Upper lobe of left lung (tissue), 6 donors: ENCODE measurements at regions not wholly inside any gene's neighbourhood (a gene's known extent, or its start where the extent isn't known, plus 50 kb on each side); places are given as distances from the start of the nearest gene placed in this dataset.

ENCODE experiments used
- ATAC-seq, 2 donors: fragments of 200-7000 bp; cut with Tn5 transposase; one replicate each; pipeline ENCODE4 v1.9.1; 2022; ENCODE audit warnings: mild to moderate bottlenecking in 2 of 2, moderate library complexity in 2 of 2; ENCODE audit not compliant: low FRiP score in 2 of 2
- DNase-seq, 2 donors: peaks; one replicate each; pipeline ENCODE4 v3.0.0-alpha.2; 2019 to 2020
- H3K27ac ChIP-seq, 4 donors: fragments of 200-600 bp; sonication (generic); one replicate each; pipeline ENCODE4 v1.5.1; 2016 to 2019
- H3K27me3 ChIP-seq, 4 donors: fragments of 200-600 bp; sonication (generic); one replicate each; pipeline ENCODE4 v1.5.1; 2017 to 2019
- H3K36me3 ChIP-seq, 4 donors: fragments of 200-600 bp; sonication (generic); one replicate each; pipeline ENCODE4 v1.5.1; 2016 to 2019
- H3K4me1 ChIP-seq, 4 donors: fragments of 200-600 bp; sonication (generic); one replicate each; pipeline ENCODE4 v1.5.1; 2018 to 2019
- H3K4me3 ChIP-seq, 4 donors: fragments of 200-600 bp; sonication (generic); one replicate each; pipeline ENCODE4 v1.5.1; 2017 to 2019; ENCODE audit warnings: mild to moderate bottlenecking in 2 of 4, moderate library complexity in 1 of 4
- H3K9me3 ChIP-seq, 4 donors: fragments of 200-600 bp; sonication (generic); one replicate each; pipeline ENCODE4 v1.5.1; 2018 to 2019
- CTCF ChIP-seq, 6 experiments: fragments of 450-650 bp in 4 of 6; fragments of 200-600 bp in 2 of 6; sonication (generic) in 2 of 6; IDR thresholded peaks; one replicate each; pipeline ENCODE4 v1.5.1; 2016 to 2019; ENCODE audit warnings: antibody characterized with exemption in 6 of 6
- EP300 ChIP-seq, 4 donors: sonication (generic); formaldehyde crosslinking; IDR thresholded peaks; one replicate each; pipeline ENCODE4 v1.5.1; 2017; ENCODE audit warnings: antibody characterized with exemption in 4 of 4, control low read depth in 2 of 4
- POLR2A ChIP-seq, 4 donors: fragments of 450-650 bp; IDR thresholded peaks; one replicate each; pipeline ENCODE4 v1.5.1; 2016 to 2017; ENCODE audit warnings: antibody characterized with exemption in 4 of 4, mild to moderate bottlenecking in 2 of 4
- POLR2AphosphoS5 ChIP-seq, 2 donors: sonication (generic); formaldehyde crosslinking; IDR thresholded peaks; one replicate each; pipeline ENCODE4 v1.5.1; 2017; ENCODE audit warnings: antibody characterized with exemption in 2 of 2
- WGBS, 2 donors: methylation state at CpG; one replicate each; pipeline ENCODE4 v1.1.5; 2017 to 2018; 5-methylcytosine and 5-hydroxymethylcytosine counted together
- donor health status: DM: no; HTN: no; CAD: no; lungs with moderate emphysema.
- donor health status: DM: no; HTN: yes; CAD: no; lungs with severe emphysema.

- TF ChIP-seq POLR2AphosphoS5 (IDR thresholded peaks at IDR 0.05) (no peak), POLR2A (IDR thresholded peaks at IDR 0.05) (no peak), CTCF (IDR thresholded peaks at IDR 0.05) (no peak), EP300 (IDR thresholded peaks at IDR 0.05) (no peak)
- WGBS, 2 donors: 83 to 91% methylated on average over 5 of the region's 5 CpGs
- ATAC-seq: no peak
- H3K27me3 ChIP-seq: no peaks in the 10 kb centered on the region
- no peak overlapping the region for H3K27ac ChIP-seq
- H3K9me3 ChIP-seq: no peaks in the 10 kb centered on the region
- DNase-seq: no peak
- no peaks in the 10 kb centered on the region for H3K36me3 ChIP-seq
- peaks cover 0 to 4% (median 0%) of the 10 kb centered on the region in 4 donors for H3K4me1 ChIP-seq
- H3K4me3 ChIP-seq: no peak overlapping the region
Measured at GRCh38 chr11:11215058-11215815, 137.8 kb downstream of the CSNK2A3 start.

GRCh38 chr11:11213117-11213516, 139.9 kb downstream of the CSNK2A3 start:
- DNase-seq: no peak

GRCh38 chr11:11211888-11212287, 141.2 kb downstream of the CSNK2A3 start:
- H3K9me3 ChIP-seq: no peaks in the 10 kb centered on the region
- no peak overlapping the region for H3K27ac ChIP-seq
- no peaks in the 10 kb centered on the region for H3K27me3 ChIP-seq
- H3K4me1 ChIP-seq: peaks cover 0 to 4% (median 0%) of the 10 kb centered on the region in 4 donors
- no peak overlapping the region for H3K4me3 ChIP-seq
- TF ChIP-seq EP300 (IDR thresholded peaks at IDR 0.05) (no peak), POLR2A (IDR thresholded peaks at IDR 0.05) (no peak), CTCF (IDR thresholded peaks at IDR 0.05) (no peak), POLR2AphosphoS5 (IDR thresholded peaks at IDR 0.05) (no peak)
- DNase-seq (no peak), ATAC-seq (no peak)
- H3K36me3 ChIP-seq: no peaks in the 10 kb centered on the region

More at GRCh38 chr11:11213117-11213516, 139.9 kb downstream of the CSNK2A3 start:
- H3K4me3 ChIP-seq: no peak overlapping the region
- H3K36me3 ChIP-seq: no peaks in the 10 kb centered on the region
- no peak overlapping the region for H3K27ac ChIP-seq
- TF ChIP-seq POLR2A (IDR thresholded peaks at IDR 0.05): no peak
- no peak for TF ChIP-seq POLR2AphosphoS5 (IDR thresholded peaks at IDR 0.05)
- no peak for TF ChIP-seq EP300 (IDR thresholded peaks at IDR 0.05)
- no peak for TF ChIP-seq CTCF (IDR thresholded peaks at IDR 0.05)
- H3K27me3 ChIP-seq: no peaks in the 10 kb centered on the region
- 85 to 93% methylated on average over 4 of the region's 4 CpGs for WGBS, 2 donors
- ATAC-seq: no peak
- peaks cover 0 to 4% (median 0%) of the 10 kb centered on the region in 4 donors for H3K4me1 ChIP-seq
- H3K9me3 ChIP-seq: no peaks in the 10 kb centered on the region

GRCh38 chr11:11211186-11211585, 141.9 kb downstream of the CSNK2A3 start:
- TF ChIP-seq POLR2AphosphoS5 (IDR thresholded peaks at IDR 0.05) (no peak), POLR2A (IDR thresholded peaks at IDR 0.05) (no peak), EP300 (IDR thresholded peaks at IDR 0.05) (no peak), CTCF (IDR thresholded peaks at IDR 0.05) (no peak)
- H3K27ac ChIP-seq: no peak overlapping the region
- DNase-seq (no peak), ATAC-seq (no peak)
- H3K4me3 ChIP-seq: no peak overlapping the region
- no peaks in the 10 kb centered on the region for H3K36me3 ChIP-seq
- 76 to 78% methylated on average over 7 of the region's 7 CpGs for WGBS, 2 donors
- no peaks in the 10 kb centered on the region for H3K9me3 ChIP-seq
- no peaks in the 10 kb centered on the region for H3K27me3 ChIP-seq
- H3K4me1 ChIP-seq: peaks cover 0 to 4% (median 0%) of the 10 kb centered on the region in 4 donors

- H3K4me3 ChIP-seq: no peak overlapping the region
- H3K9me3 ChIP-seq: no peaks in the 10 kb centered on the region
- WGBS, 2 donors: 65 to 94% methylated on average over 3 of the region's 3 CpGs
- DNase-seq (no peak), ATAC-seq (no peak)
- no peaks in the 10 kb centered on the region for H3K36me3 ChIP-seq
- TF ChIP-seq POLR2AphosphoS5 (IDR thresholded peaks at IDR 0.05) (no peak), POLR2A (IDR thresholded peaks at IDR 0.05) (no peak), CTCF (IDR thresholded peaks at IDR 0.05) (no peak), EP300 (IDR thresholded peaks at IDR 0.05) (no peak)
- no peaks in the 10 kb centered on the region for H3K27me3 ChIP-seq
- H3K4me1 ChIP-seq: peaks cover 0 to 4% (median 0%) of the 10 kb centered on the region in 4 donors
- H3K27ac ChIP-seq: no peak overlapping the region
Measured at GRCh38 chr11:11210446-11210845, 142.6 kb downstream of the CSNK2A3 start.
